ENCODE measurements at regions not wholly inside any gene's neighbourhood (a gene's known extent, or its start where the extent isn't known, plus 50 kb on each side); places are given as distances from the start of the nearest gene placed in this dataset.

- no peak for DNase-seq
Observed at GRCh38 chr6:104409913-104410312, 449.8 kb downstream of the HACE1 start.

- DNase-seq: no peak
Observed at GRCh38 chr6:104407957-104408356, 451.8 kb downstream of the HACE1 start.

DNA sequence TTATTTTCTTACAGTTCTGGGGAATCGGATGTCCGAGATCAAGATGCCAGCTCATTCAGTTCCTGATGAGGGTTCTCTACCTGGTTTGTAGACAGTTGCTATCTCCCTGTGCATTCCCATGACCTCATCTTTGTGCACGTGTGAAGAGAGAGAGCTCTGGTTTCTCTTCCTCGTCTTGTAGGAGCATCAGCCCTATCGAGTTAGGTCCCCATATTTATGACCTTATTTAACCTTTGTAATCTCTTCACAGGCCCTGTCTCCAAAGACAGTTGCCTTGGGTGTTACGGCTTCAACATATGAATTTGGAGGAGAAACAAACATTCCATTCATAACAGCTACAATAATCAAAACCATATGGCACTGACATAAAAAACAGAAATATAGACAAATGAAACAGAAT, 455.3 kb downstream of the HACE1 start:
- no peak for DNase-seq

DNA sequence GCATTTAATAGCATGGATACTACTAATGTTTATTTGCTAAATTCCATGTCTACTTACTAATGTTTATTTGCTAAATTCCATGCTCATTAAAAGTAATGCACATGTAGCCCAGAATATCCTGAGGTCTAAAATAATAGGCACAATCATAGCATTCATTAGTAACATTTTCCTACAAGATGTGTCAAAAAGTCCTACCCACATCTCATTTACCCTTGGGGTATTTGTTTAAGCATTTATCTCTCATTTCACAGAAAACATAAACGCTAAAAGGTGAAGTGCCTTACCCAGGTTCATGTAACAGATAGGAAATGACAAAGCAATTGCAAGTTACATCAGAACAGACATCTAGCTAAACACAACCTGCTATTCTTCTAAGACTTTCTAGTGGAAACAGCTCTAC, 457.1 kb downstream of the HACE1 start:
- DNase-seq: no peak

DNA sequence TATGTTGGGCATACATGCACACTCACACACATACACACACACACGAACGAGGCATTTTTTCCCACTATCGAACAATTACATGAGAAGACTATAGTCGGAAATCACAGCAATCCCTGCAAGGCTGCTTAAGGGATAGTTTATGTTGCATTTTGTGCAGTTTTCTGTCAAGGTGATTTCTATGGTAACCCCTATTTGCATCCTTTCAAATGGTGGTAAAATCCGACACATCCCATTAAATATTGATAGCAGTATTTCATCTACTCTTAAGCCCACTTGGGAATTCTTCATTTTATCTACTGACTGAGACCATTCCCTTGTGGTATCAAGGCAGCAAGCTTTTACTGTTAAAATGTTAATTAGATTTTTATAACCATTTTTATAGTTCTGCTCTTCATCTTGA, 457.8 kb downstream of the HACE1 start:
- DNase-seq: no peak

DNA sequence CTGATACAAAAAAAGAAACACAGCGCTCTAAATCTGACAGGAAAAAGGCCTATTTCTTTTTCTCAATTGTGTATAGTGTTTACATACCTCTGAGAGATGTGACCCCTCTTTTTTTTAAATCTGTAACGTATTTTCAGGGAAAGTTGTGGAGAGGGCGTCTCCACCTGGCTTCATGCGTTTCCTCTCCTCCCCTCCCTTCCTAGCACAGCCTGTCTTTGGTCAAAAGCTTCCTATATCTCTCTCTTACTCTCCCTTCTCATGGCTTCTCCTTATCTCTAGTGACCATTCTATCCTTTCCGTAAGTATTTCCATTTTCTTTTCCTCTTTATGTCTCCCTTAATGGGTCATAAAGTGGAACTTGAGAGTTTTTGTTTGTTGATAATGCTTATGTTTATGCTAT, 458.9 kb downstream of the HACE1 start:
- no peak for DNase-seq

DNA sequence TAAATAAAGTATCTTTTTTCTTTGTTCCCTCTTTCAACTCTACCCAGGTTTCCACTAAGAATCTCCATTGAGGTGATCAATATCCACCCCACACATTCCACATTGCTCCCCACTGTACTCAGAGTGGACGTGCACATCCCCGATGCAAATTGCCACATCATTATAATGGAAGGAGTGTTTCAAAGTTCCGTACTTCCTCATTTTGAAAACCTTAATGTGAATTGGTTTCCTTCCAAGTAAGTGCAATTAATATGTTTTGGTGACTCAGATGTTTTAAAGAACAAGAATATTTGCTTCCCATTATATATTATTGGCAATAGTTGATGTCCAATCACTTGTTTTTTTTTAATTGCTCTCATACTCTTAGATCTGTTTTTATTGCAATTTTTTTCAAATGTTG, 463.6 kb downstream of the HACE1 start:
- no peak for DNase-seq

GRCh38 chr6:104381907-104382306, 477.8 kb downstream of the HACE1 start:
- no peak for DNase-seq

GRCh38 chr6:104365451-104366234, 494.1 kb downstream of the HACE1 start:
- DNase-seq: no peak

DNA sequence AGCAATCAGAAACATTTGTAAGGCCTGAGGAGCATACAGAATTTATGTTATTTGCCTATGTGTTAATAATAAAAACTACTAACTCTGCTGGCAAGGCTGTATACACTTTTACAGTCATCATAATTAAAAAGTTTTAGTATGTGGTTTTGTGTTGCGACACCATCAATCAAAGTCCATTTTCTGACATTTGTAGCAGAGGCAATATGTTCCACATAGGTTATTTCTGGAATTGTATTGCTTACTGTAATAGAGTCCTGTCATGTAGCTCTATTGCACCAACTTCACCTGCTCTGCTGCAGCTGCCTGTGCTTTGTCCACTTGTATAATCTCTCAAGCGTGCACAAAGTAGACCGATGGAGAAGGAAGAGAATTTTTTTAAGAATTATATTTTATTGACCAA, 501.8 kb downstream of the HACE1 start:
- no peak for DNase-seq

GRCh38 chr6:104356197-104356596, 503.5 kb downstream of the HACE1 start:
- DNase-seq: no peak

DNA sequence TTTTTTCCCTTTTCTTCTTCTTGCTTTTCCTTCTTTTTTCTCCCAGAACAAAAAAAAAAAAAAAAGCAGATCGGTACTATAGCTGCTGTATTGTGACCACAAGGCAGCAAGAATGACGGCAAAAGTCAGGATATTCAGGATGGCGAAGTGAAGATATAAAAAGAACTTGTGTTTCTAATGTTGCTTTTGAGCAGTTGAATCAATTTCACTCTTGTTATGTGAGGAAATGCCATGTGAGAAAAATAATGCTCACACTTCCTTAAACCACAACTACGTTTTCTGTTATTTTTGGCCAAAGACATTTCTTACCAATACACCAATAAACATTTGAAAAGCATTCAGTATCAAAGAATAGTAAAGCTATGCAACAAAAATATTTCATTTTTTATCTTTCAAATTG, 510.5 kb downstream of the HACE1 start:
- no peak for DNase-seq

DNA sequence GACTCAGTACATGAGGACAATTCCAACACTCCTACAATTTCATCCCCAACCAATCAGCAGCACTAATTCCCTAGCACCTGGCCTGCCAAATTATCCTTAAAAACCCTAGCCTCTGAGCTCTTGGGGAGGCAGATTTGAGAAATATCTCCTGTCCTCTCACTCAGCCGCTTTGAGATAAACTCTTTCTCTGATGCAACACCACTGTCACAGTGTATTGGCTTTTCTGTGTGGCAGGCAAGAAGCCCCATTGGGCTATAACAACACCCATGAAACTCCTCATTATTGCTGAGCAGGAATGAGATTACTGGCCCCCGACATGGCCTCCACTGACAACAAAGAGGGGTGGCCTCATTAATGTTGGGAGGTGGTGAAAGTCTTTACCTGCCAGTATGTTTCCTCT, 515.5 kb downstream of the HACE1 start:
- DNase-seq: no peak

- no peak for DNase-seq
Observed at GRCh38 chr6:104332364-104332763, 527.4 kb downstream of the HACE1 start.

GRCh38 chr6:104326173-104327001, 533.3 kb downstream of the HACE1 start:
- no peak for DNase-seq

DNA sequence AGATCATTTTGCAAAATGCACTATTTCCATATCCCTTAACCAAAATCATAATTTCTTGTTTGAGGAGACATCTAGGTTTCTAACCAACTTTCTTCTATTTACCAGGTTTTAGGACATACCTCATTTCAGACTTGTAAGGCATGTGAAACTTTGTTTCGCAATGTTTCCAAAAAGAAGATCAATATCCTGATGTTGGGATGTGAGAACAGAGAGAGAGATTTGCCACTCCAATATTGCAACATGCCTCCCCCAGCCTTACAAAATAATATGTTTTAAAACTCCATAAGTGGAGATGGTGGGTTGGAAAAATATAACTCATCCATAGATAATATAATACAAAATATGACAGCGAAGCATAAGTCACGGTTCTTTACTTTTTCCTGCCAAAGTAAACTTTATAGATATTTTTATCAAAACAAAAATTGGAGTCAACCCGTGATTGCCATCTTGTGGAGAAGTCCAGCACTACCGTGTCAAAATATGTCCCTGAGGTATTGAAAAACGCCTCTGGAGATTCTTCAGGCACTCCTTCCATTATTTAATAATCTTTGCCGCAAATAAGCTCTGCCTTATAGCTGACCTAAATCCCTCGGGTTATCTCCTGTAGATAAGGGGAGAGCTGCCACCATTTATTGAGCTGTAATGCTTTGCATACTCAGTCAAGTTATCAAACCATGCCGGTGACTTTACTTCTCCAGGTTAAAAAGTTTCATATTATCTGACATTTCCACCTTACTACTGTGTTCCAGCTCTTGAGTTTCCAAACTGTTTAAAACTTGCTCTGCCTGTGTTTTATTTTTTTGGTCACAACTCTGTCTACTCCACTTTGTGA, 534.2 kb downstream of the HACE1 start:
- DNase-seq: no peak

GRCh38 chr6:104324301-104324700, 535.4 kb downstream of the HACE1 start:
- no peak for DNase-seq

DNA sequence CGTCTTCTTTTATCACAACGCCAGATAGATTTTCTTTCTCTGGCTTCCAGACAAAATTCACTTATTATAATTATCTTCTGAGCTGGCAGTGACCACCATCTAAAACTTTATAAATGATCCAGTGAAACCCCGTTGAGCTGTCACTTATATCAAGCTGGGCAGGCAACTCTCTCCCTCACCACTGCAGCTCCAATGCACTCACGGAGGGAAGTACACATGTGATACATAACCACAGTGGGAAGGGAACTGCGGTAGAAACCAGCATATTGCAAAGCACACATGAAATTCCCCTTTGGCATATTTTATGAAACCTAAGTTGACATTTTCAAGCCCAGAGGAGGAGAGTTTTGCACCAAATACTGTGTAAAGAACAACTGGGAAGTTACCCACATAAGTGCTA, 536.9 kb downstream of the HACE1 start:
- DNase-seq: no peak

- DNase-seq: no peak
Observed at GRCh38 chr6:104321301-104321700, 538.4 kb downstream of the HACE1 start.

- no peak for DNase-seq
Observed at GRCh38 chr6:104320896-104321295, 538.8 kb downstream of the HACE1 start.

DNA sequence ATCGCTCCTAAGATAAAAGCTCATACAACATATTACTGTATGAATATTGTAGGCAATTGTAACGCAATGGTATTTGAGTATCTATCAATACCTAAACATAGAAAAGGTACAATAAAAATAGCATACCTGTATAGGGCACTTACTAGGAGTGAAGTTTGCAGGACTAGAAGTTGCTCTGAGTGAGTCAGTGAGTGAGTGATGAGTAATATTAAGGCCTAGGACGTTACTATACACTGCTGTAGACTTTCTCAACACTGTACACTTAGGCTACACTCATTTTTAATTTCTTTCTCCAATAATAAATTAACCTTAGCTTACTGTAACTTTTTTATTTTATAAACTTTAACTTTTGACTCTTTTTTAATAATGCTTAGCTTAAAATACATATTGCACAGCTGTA, 546.9 kb downstream of the HACE1 start:
- DNase-seq: no peak

DNA sequence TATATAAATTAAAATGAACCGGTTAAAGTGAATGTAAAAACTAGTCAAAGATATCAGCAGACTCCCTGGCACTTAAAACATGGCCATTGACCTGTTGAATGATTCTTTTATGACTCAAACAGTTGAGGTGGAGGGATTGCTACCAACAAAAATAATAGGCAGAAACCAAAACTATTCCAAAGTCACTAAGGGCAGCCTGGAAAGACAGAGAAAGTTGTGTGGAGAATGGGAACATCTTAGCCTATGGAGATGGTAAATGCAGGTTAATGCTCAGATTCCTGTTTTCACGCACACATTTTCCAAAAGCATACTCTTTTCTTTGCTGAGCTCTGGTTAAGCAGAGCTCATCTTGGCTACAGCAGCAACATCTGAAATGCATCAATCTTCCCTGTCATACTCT, 553.5 kb downstream of the HACE1 start:
- DNase-seq: no peak

- DNase-seq: no peak
Observed at GRCh38 chr6:104305206-104305605, 554.5 kb downstream of the HACE1 start.

- no peak for DNase-seq
Observed at GRCh38 chr6:104301951-104302350, 557.8 kb downstream of the HACE1 start.

Data from CD4-positive, alpha-beta T cell treated with Interleukin-17A for 1 hour (primary cell).